ENCODE measurements at regions not wholly inside any gene's neighbourhood (a gene's known extent, or its start where the extent isn't known, plus 50 kb on each side); places are given as distances from the start of the nearest gene placed in this dataset.

DNA sequence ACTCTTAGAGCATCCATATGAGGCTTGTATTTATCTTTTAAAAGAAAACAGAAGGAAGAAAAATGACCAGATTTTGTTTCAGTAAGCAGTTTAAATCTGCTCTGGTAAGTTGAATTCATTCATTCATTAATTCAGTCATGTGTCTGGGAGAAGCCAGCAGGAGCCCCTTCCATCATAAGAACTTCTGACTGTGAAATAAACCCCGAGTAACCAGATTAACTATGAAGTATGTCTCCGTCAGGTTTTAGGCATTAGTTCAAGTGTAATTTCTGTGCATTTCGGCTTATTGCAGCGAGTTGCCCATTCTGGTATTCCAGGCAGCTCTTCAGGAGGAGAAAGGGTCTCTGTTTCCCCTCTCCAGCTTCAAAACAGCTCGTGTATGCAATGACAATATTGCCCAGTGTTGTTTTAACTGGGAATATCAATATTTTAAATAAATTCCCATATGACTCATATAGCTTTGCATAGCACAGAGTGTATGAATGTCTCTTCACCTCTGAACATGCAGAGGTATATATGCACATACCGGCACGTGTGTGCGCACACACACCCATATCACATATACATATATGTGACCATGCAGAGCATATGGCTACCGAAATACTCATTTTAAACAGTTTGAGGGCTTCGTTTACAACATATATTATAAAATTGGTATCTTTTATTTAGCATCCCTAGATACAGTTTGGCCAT is 255.3 kb downstream of the BCOR start:
- no peak for DNase-seq

DNA sequence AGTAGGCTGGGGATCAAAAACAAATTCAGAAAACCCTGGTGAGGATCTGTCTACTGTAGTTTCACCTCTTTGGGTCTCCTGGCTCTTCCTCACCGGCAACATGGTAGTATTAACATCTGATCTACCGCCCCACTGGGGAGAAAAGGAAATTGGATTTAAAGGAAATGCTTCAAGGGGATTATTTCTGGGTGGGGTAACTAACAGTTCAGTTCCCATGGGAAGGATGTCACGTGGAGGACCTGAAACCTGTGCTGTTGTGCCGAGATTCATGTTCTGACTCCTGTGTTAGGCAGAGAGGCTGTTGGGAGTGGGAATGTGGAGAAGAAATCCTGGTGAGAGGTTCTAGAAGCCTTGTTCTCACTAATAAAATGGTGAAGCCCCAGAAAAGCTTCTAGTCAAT is 254.4 kb downstream of the BCOR start:
- no peak for DNase-seq

DNA sequence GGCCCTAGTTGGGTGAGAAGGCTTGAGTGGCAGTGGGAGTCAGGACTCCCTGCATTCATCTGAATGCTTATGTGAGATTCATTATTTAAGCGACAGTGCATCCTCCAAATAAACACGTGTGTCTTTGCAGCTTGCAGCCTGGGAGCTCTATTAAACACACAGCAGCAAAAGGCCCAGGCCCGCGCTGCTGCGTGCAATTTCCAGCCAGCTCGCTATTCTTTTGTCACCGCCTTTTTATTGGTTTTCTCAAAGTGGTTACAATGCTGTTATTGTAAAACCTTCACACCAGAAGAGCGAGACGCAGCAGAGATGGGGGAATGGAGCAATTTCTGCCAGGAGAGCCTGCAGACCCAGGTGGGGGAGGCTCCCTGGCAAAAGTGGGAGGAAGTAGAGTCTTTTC is 252.5 kb downstream of the BCOR start:
- DNase-seq, result no peak

DNA sequence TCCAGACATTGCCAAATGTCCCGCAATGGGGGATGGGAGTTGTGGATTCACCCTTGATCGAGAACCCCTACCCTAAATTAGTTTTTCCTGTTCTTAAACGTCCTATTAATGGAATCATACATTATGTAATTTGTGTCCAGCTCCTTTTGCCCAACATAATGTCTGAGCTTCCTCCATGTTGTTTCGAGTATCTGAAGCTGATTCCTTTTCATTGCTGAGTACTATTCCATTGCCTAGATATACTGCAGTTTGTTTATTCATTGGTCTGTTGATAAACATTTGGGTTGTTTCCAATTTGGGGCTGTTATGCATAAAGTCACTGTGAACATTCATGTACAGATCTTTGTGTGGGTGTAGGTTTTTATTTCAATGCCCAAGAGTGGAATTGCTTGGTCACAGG is 251.3 kb downstream of the BCOR start:
- DNase-seq, result no peak

DNA sequence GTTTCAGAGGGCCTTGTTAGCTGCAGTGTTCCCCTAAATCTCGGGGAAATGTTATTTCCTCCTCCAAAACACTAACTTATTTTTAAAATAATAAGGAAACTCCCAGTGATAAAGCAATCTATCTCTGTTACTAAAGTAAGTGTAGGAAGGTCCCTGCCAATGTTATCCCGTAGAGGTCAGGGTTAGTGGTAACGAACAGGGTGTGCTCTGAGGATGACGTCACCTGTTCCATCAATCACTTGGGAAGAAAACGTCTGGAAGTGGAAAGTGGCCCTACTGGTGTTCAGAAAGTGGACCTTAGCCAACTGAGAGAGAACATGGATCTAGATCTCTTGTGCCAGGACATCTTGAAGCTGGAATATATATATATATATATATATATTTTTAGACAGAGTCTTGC is 249.5 kb downstream of the BCOR start:
- DNase-seq, result no peak

DNA sequence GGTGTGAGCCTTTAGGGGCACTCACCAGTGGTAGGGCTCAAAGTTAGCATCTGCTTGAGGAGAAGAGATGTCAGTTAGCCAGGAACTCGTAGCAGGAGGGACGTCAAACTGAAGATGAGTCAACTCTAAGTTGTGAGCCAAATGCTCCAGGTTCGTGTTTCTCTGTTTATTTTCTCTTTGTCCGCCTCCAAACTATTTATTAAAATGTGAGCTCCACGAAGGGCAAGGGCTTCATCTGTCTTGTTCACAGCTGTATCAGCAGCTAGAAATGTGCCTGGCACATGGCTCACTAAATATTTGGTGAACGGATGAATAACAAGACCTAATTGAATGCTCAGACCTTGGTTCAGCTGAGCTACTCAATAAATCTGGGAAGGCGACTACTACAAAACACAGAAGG is 248.9 kb downstream of the BCOR start:
- DNase-seq, result no peak

DNA sequence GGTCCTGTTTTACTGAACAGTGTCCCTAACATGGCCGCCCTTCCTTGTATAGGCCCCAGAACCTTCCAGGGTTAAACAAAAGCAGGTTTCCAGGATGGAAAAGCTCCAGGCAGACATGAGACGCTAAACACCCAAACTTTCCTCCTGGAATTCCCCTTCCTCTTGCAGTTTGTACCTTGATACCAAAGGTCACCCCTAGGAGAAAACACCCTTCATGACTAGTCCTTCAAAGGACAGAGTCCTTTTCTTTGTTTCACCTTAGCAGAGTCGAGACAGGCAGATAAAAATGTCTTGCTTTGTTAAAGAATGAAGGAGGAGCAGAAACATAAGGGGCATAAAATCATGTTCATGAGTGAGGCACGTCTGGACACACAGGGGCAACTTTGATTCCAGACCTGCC is 247.5 kb downstream of the BCOR start:
- no peak for DNase-seq

DNA sequence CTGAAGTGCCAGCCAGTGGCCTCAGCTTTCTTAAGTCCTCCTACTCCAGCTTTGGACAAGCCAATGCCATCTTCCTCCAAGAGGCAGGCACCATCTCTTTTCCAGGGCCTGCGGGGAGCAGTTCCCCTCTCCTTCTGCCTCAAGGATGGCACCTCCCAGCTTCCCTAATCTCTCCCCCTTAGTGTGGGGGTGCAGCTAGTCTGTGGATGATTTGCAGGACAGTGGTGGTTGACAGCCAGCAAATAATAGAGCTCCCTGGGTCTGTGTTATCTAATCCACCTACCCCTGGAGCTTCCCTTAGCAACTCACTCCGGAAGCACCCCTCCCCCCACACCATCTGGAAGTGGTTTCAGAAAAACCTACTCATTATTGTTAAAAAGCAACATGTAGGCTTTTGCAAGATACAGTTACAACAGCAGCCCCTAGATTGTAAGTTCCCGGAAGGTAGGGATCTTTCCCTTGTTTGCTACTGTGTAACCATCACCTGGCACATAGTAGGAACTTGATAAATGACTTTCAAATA is 247.1 kb downstream of the BCOR start:
- DNase-seq, result no peak

DNA sequence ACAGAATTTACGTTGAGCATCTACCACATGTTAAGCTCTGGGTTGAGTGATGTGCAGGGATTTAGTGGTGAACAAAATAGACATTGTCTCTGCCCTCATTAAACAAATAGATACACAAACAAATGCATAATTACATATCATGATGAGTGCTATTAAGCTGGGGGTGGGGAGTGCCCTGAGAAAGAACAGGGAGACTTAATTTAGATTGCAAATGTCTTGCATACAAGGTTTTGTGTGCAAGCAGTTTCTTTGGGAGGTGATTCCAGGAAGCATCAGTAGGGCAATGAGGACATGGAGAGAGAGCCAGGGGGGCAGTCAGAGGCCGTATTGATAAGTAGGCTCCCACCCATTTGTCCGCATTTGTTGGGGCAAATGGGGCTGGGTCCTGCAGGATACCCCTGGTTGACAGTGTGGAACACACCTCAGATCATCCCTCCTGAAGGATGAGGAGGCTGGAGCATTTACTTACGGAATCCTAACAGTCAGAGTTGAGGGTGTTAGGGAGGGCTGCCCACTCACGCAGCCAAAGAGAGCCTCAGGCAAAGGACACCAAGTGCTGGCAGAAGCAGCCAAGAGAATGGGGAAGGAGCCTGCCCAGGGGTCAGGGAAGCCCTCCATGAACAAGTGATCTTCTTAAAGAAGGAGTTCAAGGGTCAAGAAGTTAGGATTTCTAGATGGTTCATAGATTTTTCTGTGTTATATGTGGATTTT is 245.9 kb downstream of the BCOR start:
- no peak for DNase-seq

DNA sequence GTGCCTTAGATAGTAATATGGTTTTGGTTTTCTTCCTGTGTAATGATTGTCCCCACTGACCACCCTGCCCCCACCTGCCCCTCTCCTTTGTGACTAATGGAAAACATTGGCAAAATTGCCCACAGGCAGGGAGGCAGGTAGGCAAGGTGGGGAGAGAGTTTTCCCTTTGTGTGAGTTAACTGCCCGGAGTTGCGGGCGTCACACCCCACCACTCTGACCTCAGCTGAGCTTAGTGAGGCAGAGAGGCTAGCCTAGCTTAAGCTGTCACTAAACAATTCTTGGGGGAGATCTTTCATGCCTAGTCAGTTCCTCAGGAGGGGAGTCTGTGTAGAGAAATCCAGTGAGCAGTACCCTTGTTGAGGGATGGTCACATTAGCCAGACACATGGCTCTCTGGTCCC is 245.3 kb downstream of the BCOR start:
- DNase-seq, result no peak

DNA sequence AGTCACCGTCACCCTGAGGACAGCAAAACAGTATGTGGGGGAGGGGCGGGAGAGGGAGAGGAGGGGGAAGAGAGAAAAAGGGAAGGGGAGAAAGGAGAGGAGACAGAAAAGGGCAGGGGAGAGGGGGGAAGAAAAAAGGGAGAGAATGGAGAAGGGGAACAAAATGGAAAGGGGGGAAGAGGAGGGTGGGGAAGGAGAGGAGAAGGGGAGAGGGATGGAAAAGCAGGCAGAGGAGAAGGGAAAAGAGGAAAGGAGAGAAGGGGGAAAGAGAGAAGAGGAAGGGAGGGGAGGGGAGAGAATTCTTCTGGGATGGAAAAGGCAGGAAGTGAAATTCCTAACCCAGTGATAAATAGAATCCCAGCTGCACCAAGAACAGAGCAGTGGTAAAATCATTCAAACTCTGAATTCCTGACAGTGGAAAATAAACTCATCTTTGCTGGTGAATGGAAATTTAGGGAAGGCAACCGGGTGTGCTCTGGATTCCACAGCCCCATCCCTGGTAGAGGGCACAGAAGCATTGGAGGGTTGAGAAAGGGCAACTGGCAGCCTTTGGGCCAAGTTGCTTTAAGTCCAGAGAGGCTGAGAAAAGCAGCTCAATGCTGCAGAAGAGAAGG is 244.2 kb downstream of the BCOR start:
- DNase-seq, result no peak

DNA sequence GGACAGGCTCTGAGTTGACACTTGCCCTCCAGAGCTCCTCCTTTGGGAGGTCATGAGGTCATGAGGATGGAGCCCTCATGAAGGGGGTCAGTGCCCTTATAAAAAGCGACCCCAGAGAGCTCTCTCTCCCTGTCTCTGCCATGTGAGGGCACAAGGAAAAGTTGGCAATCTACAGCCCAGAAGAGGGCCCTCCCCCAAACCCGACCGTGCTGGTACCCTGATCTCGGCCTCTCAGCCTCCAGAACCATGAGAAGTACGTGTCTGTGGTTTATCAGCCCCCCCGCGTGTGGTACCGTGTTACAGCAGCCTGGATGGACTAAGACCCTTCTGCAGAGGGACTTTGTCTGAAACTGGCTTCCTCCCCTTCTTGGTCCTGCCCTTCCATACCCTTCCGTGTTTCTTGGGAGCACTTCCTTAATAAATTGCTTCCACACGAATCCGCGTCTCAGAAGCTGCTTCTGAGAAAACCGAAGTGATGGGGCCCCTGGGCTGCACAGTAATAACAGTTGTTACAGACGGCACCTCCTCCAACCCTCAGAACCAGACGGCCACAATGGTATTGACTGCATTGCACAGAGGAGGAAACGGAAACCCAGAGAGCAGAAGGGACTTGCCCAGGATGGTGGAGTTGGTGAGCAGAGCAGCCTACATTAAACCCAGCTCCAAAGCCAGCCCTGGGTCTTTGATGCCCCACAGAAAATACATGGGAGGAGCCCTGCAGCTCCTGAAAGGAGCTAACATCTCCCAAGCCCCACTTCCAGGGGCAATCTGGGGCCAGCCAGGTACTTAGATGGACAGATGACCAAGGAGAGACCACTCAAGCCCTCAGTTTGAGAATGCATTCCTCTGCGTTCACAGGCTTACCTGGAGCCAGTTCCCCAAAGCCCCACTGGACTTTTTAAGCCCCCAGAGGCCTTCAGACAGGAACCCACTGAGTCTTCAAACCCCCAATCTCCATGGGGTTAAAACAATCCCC is 242.7 kb downstream of the BCOR start:
- DNase-seq, result no peak

DNA sequence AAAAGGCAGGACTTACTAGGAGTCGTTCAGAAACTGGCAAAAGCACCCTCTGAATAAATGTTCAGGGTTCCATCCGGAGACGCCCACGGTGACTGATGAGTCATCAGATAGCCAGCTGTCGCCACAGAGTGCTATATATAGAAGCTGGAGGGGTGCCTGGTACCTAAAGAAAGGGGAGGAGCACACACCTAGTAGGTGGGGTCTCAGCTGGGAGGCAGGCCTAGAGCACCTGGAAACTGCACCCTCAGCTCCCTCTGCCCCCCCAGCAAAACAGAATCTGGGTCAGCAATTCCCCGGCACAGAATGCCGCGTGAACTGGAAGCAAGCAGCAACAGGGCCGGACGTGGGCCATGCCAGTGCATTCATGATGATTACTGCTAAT is 242.0 kb downstream of the BCOR start:
- DNase-seq, result peak; percentile 41 to 45

DNA sequence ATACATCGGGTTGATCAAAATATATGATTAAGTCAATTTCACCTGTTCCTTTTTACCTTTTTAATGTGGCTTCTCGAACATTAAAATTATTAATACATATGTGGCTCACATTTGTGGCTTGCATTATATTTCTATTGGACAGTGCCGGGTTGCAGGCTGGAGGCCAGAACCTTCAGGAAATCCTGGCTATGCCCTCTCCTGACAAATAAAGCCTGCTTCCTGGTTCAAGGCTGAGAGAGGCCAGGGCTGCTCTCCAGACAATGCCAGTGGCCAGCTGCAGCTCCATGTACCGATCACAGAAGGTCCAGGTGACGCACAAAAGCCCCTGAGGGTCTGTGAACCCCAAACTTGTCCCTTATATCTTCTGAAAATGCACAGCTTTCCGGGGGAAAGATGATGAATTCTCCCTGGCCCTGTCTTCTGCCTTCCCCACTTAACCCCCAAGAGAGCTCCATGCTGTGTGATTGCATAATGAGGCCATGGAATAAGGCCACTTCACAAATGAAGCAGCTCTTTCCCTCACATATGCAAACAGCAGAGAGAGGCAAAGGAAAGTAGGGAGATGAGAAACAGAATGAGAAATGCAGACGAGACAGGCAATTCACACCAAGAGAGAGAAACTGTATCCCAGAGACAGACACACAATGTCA is 241.2 kb downstream of the BCOR start:
- no peak for DNase-seq

DNA sequence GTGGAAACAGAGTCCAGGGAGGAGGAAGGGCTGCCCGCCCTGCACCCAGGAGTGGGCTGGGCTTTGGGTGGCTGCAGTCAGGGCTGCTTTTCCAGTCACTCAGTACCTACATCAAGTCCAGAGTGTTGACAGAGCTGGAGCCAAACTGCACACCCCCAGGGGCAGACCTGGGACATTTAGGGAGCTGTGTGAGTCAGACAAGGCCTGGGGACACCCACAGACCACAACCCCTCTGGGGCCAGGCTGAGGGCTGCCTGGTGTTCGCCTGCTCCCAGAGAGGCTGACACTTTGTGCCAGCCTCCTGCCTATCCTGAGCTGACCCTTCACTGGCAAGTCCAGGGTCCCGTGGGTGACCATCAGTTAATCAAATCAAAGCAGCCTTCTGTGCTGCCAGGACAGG is 240.0 kb downstream of the BCOR start:
- DNase-seq, result no peak

DNA sequence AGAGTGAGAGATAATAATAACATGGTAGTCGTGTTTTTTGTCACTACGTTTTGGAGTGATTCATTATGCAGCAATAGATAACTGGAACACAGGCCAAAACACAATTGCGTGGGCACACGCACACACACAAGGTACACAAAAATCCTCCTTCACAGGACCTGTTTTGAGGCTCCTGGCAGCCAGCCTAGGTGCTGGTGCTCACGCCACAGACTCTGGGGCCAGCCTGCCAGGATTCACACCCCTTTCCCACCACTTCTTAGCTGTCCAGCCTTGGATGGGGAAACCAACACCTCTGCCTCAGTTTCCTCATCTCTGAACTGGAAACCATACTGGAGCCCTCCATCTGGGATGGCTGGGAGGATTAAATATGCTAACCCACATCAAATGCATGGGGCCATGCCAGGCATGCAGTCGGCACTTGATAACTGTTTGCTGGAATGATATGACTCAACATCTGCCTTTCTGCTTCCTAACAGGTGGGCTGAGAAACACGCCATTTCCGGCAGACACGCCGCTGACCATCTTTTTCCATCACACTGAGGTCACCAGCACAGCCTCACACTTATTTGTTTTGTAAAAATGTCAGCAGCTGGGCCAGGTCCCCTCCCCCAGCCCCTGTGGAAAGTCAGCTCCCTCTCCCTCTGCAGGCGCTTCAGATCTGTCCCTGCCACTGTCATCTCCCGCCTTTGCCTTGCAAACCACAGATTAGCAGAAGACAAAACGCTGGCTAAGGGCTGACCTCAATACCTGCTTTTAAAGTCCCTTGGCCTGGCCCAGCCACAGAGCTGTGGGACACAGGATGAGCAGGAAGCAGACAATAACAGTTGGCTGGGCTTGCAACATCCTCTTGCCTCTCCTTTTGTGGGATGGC is 237.5 kb downstream of the BCOR start:
- peak; percentile 85 to 86 for DNase-seq

DNA sequence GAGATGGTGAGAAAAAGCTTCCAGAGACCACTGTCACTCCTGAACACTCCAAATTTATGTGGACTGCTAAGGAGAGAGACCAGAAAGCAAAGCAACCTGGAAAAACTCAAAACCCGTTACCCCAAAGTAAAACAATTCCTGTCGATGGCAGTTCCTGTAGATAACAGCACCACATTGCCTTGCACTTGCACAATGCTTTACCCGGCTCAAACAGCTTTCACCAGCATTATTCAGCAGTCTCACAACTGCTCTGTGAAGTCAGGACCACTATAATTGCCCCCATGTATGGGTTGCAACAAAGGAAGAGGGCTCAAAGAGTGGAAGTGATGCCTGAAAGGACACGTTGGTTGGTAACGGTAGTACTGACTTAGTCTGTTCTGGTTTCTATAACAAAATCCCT is 234.8 kb downstream of the BCOR start:
- DNase-seq, result no peak

DNA sequence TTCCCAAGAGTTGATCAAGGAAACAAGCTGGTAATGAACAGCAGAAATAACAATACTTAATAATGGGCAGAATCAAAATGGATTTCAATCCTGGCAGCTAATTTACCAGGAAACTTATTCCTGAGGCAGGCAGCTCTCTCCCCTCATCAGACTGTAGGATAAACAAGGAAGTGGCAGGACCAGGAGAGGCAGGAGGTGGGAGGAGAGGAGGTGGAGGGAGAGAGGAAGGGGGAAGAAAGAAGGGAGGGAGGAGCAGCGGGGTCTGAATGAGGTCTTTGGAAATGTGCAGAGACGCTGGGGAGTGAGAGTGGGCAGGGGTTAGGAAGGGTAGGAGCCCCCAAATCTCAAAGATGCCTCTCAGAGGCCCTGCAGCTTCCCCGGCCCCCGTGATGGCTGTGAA is 231.5 kb downstream of the BCOR start:
- no peak for DNase-seq

DNA sequence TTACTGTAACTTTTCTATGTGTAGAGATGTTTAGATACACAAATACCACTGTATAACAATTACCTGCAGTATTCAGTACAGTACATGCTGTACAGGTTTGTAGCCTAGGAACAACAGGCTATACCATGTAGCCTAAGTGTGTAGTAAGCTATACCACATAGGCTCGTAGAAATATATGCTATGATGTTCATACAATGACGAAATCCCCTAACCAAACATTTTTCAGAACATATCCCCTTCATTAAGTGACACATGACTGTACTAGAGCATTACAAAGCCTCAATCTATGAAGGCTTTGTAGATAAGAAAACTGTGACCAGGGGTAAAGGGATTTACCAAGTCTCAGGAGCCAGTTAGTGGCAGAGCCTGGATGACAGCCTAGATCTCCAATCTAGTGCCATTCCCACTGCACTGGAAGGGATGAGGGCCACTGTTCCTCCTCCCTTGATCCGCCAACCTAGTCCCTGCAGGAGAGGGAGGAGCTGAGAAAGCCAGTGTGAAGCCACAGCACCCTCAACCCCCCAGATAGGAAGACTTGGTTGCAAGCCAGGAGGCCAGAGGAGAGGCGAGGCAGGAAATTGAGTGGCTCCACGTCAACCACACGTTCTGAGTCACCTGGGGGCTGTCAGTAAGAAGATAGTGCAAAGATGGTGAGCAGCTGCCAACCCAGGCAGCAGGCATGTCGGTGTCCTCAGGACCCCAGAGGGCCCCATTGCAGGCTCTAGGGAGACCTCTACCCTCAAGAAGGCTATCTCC is 227.7 kb downstream of the BCOR start:
- no peak for DNase-seq

DNA sequence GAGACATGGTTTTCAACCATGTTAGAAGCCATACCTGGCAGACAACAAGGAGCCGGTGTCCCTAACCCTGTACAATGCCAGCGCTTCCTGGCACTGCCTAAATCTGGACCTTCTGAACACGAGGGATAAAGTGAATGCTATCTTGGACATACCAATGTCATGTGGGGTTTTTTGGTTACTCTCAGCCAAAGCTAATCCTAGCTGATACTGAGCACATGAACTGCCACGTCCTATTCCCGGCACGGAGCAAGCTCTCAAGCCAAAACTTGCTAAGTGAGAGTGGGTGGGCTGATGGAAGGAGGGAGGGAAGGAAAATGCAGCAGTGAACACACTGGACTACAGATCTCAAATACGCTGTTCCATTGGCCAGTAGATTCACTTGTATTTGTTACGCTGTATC is 226.1 kb downstream of the BCOR start:
- no peak for DNase-seq

DNA sequence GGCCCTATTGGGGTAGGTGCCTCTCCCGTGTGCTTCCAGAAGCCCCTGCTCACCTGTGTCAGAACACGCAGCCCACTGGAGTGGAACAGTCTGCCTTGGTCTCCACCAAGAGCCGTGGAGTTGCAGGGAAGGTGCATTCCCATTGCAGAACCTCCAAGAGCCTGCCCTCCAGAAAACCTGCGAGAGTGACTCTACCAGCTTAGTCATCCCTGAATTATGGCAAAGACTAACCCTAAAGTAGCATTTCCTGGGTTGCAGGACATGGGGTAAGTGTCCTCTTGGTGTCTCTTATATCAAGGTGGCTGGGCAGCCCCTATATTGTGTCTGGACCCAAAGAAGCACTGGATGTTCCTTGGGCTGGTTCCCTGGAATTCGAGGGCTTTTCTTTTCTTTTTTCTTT is 224.6 kb downstream of the BCOR start:
- DNase-seq, result no peak

All from SHP77 (cell line).